NCI-H128 (cell line): ENCODE measurements at regions not wholly inside any gene's neighbourhood (a gene's known extent, or its start where the extent isn't known, plus 50 kb on each side); places are given as distances from the start of the nearest gene placed in this dataset.
A peak's percentile ranks its signal among the peaks of the same experiment; 100 is the strongest.
"Not testable (repeated sequence)": the region's sequence is repeated elsewhere in the genome, so short reads cannot be mapped to it uniquely, and the experiment has no call there.

Experiments used
- DNase-seq: peaks from one replicate; lab custom pipeline; 2025; ENCODE audit not compliant: unreplicated experiment; lab: John Stamatoyannopoulos, UW

DNA sequence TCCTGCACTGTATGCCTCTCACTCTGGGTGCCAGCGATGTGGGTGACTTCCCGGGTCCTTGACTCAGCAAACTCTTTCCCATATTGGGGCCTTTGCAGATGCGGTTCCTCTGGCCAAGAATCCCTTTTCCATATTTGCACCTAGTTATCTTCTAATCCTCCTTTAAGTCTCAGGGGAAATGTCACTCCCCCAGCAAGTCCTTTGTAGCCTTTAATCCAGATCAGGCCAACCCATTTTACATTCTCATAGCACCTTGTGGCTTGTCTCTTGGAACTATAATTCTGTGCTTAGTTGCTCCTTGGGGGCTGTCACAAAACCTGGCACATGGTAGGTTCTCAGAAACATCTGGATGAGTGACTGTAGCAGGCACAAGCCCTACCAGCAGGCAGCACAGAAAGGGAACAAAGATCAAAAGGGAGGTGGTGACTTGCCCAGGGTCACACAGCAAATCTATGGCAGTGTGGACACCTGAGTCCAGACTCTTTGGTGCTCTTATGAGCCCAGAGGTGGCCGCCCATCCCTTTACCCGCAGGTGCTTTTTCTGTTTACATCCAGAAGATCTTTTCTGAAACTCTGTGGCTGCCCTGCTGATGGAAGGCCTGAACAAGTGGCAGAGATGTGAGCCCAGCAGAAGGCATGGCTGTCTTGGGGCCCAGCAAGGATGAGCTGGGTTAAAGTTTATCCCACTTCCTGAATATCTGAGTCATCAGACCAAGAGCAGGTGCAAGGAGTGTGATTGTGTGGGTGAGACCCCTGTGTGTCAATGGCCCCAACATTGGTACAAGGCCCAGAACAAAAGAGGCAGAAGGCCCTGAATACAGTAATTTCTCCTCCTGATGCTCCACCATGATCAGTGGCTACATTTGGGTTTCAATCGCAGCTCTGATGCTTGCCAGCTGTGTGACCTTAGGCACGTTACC is 78.6 kb upstream of the GRK3 start:
- DNase-seq: no peak

DNA sequence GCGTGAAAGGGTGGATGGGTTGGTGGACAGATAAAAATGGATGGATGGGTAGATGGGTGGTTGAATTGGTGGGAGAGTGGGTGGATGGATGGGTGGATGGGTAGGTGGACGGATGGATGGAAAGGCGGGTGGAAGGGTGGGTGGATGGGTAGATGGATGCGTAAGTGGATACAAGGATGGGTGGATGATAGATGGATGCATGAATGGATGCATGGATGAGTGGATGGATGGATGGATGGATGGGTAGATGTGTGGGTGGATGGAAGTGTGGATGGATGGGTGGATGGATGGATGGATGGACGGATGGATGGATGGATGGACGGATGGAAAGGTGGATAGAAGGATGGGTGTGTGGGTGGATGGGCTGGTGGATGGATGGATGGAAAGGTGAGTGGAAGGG is 77.0 kb upstream of the GRK3 start:
- no peak for DNase-seq

DNA sequence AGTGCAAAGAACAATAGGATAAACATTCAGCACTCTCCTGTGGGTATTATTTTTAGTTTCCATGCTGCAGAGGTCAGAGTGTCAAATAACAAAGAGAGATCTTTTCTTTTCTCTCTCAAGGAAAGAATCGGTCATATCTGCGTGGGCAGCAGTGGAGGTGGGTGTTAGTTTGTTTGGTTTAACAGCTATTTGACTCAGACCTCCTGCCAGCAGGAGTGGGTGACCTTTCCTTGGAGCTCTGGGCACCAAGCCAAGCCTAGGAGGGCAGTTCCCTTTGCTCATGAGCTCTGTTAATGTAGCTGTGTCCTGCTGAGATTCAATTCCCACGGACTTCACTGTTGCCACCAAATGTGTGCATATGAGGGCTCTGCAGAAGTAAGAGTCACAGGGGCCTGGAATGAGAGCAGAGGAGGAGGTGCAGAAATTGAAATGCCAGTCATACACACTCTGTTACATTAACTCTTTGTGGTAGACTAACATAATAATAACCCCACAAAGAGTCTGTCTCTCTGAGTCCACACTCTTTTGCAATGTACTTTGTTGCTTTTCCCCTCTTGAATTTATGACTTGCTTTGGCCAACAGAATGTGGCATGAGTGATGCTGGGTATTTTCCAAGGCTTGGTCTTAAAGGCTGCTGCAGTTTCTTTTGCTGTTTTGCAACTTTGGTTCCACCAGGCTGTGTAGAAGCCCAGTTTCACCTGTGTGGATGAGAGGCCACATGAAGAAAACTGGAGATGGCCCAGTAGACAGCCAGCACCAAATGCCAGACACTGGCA is 76.0 kb upstream of the GRK3 start:
- DNase-seq: peak; percentile 10

DNA sequence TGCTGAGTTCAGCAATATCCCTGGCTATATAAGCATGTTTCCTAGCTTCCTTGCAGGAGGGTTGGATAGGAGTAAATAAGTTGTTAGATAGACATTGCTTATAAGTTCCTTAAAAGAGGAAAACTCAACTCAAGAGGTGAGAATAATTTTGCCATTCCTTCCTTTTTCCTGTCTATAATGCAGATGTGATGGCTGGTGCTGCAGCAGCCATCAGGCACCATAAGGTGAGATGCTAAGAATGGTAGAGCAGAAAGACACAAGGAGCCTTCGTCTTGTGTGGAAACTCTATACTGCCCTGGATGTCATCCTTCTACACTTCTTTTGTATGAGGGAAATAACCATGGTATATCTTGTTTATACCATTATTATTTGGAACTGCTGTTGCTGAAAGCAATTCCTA is 74.5 kb upstream of the GRK3 start:
- no peak for DNase-seq

DNA sequence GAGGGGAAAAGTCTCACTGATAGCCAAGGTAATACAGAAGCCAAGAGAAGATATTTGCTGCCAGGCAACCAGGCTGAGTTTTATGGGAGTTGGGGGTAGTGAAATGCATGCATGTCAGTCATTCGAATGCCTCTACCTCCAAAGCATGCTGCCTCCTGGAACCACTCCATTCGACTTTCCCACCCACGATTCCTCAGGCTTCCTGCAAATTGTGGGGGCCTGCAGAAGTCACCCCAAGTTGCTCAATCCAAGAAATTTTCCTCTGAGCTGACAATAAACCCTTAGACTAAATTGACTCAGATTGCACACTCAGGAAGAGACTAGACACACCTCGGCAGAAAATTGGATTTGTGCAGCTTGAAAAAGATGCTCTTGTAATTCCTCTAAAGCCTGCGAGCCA is 73.6 kb upstream of the GRK3 start:
- DNase-seq: no peak

DNA sequence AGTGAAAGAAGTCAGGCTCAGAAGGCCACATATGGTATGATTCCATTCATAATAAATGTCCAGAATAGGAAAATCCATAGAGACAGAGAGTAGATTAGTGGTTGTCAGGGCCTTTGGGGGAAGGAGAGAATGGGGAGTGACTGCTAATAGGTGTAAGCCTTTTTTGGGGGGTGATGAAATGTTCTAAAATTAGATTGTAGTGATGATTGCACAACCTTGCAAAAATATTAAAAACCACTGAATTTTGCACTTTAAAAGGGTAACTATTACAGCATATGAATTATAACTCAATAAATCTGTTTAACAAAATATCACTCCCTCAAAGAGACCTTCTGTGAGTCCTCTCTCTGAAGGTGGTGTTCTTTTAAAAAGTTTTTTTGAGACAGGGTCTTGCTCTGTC is 72.3 kb upstream of the GRK3 start:
- no peak for DNase-seq

DNA sequence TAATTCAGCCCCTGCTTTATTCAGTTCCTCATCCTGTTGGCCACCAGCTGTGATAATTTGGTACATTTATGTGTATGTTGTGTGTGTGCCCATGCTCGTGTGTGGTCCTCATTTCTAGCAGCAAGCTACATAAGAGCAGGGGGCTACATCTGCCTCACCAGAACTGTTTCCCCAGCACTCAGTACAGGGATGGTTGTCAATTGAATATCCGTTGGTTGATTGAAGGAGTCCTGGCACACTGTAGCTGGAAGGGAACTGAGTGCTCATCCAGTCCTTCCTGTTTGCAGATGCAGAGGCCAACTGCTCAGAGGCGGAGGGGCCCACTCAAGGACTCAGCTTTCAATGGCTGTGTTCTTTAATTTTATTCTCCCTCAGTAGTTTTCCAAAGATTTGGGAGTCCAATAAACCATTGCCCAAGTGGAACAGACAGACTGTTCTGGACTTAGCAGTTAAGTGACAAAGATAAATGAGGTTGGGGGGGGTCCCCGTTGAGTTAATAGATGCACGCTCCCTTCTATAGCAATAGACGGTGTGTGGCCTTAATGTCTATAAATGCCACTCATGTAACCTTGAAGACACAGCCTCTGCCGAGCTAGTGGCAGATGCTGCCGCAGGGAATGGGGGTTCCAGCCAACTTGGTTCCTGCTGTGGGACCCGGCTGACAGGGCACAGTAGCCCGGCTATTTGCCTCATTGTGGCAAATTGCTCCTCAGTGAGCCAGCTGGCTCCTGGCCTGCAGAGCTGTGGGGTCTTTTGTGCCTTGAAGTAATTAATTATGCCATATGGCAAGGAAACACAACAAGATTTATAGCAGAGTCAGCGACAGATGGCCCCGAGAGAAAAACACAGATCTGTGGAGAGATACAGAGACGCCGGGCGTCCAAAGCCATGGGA is 71.4 kb upstream of the GRK3 start:
- DNase-seq: no peak

DNA sequence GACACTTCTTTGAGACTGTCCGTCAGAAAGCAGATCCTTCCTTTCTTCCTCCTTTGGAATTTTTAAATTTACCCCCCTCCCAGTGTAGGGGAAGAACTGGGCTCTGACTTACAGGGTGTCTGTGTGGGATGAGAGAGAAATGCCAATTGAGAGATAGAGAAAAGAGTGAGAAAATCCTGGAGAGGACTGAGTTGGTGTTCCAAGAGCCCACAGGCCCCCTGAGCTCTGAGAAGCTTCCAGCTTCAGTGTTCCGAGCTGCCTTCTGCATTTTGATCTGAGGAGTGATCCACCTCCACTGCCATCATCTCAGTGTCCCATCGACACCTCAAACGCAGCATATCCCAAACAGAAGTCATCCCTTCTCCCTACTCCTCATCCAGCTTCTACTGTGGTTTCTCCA is 70.7 kb upstream of the GRK3 start:
- no peak for DNase-seq

DNA sequence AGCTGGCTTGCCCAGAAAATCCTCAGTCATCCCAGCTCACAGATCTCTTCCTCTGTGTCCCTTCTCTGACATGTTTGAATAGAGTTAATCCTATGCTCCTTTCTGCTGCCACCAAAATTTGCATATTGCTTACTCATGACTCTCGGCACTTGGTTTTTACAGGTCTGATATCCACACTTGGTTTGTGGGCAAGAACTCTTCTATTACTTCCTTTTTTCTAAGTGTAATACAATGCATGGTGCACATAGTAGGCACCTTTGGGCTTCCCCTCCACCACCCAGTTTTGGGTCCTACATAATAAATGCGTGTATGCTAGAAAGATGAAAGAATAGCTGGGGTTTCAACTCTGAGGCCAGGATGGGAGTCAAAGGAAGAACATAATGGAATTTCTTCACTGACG is 69.7 kb upstream of the GRK3 start:
- no peak for DNase-seq

DNA sequence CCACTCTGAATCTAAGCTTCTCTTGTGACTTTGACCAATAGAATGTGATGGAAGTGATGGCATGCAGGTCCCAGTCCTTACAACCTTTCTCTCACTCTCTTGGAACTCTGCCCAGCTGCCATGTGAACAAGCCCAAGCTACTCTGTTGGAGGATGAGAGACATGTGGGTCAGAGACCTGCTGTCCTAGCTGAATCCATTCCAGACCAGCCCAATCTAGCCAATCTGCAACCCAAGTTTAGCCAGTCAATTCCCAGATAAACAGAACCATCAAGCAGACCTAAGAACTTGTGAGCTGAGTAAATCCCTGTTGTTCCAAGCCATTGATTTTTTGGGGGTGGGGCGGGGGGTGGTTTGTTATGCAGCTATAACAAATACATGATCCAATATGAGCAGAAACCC is 69.2 kb upstream of the GRK3 start:
- DNase-seq: no peak

DNA sequence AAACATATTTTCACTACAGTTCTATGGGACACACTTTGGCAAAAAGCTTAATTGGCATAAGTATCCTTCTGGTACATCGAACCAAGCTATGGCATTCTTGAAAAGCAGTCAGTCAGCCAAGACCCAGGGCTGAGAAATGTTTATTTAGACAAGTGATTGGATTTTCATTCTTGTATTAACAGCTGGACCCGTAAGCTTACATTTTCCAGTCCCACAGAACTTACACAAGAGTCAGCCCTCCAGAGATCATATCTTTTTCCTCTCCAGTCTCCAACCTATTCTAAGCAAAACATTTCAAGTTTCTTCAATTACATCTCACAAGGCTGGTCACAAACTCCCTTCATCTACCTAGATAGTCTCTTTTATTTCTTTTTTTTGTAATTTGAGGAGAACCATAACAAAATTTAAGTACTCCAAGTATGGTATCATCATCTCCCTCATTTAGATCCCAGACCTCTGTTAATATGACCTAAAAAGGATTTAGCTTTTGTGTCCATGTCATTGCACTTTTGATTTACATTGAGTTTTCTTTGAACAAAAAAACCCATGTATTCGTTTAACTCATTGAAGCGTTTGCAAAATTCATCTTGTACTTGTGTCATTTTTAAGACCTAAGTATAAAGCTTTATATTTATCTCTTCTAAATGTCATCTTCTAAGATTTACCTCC is 67.9 kb upstream of the GRK3 start:
- no peak for DNase-seq

DNA sequence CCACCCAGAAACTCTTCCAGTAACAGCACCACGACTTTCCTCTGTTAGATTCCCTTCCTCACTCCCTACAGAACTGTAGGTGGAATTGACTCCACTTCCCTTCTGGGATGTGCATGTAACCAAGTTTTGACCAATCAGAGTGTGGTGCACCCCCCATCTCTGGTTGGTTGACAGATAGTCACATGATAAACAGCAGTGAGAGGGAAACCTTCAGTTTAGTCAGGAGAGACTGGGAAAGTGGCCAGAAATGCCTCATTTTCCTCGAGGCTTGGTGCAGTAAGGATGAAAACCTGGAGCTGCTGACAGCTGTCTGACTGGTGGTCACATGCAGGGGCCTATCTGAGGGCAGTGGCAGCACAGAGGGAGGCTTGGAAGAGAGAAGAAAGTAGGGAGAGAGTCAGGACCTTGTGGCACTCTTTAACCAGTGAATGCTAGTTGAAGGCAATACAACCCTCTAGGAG is 67.3 kb upstream of the GRK3 start:
- no peak for DNase-seq

DNA sequence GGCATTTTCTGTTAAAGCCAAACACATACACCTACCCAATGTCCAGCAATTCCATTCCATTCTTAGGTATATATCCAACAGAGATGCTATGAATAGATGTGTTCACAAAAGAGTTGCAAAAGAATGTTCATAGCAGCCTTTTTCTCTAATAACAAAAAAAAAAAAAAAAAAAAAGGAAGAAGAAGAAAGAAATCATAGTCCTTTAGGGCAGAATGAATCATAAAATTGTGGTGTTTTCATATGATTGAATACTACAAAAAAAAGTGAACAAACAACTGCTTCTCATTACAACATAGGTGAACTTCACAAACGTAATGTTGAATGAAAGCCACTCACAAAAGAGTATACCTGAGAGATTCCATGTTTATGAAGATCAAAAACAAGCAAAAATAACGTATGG is 66.8 kb upstream of the GRK3 start:
- no peak for DNase-seq

DNA sequence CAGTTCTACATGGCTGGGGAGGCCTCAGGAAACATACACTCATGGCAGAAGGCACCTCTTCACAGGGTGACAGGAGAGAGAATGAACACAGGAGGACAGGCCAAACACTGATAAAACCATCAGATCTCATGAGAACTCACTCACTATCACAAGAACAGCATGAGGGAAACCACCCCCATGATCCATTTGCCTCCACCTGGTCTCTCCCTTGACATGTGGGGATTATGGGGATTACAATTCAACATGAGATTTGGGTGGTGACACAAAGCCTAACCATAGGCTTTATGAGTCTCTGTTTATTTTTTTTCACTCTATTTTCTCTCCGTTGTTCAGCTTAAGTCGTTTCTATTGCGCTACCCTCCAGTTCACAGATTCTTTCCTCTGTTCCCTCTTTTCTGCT is 63.8 kb upstream of the GRK3 start:
- not testable (repeated sequence) for DNase-seq

DNA sequence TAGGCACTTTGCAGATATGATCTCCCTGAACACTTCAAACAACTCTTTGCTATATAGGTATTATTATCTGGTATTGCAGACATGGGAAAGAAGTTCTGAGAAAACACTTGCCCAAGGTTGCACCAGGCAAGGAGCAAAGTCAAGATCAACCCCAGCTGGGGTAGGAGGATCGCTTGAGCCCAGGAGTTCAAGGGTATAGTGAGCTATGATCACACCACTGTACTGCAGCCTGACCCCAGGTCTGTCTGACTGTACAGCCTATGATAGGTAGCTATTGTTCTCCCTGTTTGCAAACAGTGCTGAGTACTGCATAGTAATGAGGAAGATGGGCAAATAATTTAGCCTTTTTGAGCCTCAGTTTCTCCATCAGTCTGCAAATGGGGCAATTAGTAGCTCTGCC is 60.5 kb upstream of the GRK3 start:
- not testable (repeated sequence) for DNase-seq

DNA sequence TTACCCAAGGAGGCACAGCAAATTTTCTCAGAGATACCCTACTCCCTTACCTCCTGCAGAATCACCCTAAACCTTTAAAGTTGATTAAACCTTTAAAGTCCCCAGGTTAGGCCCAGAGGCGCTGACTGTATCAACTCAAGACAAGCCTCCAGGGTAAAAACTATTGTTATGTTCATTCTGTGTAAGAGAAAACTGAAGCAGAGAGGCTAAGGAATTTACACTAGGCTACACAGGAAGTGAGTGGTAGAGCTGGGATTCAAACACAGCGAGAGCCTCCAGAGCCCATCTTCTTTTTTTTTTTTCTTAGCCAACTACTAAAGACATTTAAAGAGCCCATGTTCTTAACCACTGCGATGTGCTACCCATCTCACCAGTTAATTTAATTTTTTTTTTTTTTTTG is 56.3 kb upstream of the GRK3 start:
- DNase-seq: no peak

DNA sequence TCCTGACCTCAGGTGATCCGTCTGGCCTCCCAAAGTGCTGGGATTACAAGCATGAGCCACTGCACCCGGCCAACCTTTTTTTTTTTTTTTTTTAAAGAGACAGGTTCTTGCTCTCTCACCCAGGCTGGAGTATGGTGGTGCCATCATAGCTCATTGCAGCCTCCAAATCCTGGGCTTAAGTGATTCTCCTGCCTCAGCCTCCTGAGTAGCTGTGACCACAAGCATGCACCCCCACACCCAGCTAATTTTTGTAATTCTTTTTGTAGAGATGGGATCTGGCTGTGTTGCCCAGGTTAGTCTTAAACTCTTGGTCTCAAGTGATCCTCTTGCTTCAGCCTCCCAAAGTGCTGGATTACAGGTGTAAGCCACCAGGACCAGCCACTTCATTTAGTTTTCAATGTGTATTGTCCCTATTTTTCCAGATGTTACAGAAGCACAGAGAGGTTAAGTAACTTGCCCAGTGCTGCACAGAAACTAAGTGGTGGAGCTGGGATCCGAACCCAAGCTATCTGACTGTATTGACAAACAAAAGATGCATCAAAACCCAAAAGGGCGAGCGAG is 55.6 kb upstream of the GRK3 start:
- no peak for DNase-seq

DNA sequence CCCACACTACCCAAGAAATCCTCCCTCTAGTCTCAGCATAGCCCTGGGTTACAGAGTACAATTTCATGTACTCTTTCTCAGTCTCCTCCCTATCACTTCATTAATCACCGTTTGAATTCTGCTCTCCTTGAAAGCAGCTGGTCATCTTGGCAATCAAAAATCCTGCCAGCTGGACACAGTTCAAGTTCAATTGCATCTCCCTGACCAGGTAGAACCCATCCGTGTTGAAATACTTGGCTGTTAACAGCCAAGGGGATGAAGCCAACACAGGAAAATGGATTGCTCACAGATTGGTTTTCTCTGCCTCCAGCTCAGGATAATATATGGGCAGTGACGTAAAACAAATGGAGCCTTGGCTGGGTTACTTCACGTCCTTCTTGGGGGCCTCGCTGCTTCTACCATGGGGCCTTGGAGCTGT is 55.1 kb upstream of the GRK3 start:
- DNase-seq: no peak

DNA sequence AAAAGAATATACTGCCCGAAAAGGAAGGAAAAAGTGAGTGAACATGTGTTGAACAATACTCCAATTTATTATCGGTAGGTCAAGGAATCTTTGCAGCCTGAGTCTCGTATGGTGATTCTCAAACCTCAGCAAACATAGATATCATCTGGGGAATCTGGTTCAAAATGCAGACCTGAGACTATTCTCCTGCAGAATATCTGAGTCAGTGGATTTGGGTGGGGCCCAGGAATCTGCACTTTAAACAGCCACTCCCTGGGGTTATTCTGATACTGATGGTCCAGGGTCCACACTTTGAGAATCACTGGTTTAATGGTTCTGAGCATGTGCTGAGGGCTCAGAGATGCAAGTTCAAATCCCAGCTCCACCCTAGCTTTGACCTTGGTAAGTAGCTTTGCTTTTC is 53.6 kb upstream of the GRK3 start:
- DNase-seq: no peak

DNA sequence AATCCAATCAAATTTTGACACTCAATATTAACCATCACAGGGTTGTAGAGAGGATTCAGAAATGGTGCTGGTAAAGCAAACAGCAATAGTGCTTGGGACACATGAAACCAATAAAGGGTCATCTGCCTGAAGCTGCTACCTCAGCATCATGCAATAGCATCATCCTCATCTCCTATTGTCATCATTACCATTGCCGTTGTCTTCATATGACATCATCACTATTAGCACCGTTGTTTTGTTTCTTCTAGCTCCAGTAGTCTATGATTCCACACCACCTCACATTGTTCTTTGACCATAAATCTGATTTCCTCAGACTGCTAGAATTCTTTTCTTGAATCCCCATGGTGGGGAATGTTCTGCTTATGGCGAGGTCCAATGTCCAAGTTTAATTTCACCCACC is 52.8 kb upstream of the GRK3 start:
- DNase-seq: no peak
